Astrocyte (in vitro differentiated cells and primary cell): ENCODE measurements at regions not wholly inside any gene's neighbourhood (a gene's known extent, or its start where the extent isn't known, plus 50 kb on each side); places are given as distances from the start of the nearest gene placed in this dataset.
A peak's percentile ranks its signal among the peaks of the same experiment; 100 is the strongest.
"Not testable (repeated sequence)": the region's sequence is repeated elsewhere in the genome, so short reads cannot be mapped to it uniquely, and the experiment has no call there.

ENCODE experiments used
- DNase-seq: peaks from one replicate; pipeline ENCODE4 v3.0.0-alpha.2; 2010; ENCODE audit warnings: low read depth
- FAIRE-seq: peaks from 2 replicates; lab custom pipeline; 2011; peaks lifted over from hg19 to GRCh38; lab: Jason Lieb, UNC
- H2AFZ ChIP-seq: 2 replicates; pipeline ENCODE4 v1.6.0; 2012; ENCODE audit warnings: low read depth, low read length, inconsistent platforms
- H3K27ac ChIP-seq: 2 replicates; pipeline ENCODE4 v1.5.1; 2011; ENCODE audit warnings: low read depth, low read length, inconsistent platforms
- H3K27me3 ChIP-seq: 2 replicates; pipeline ENCODE4 v1.6.0; 2011; ENCODE audit warnings: low read length, inconsistent platforms; ENCODE audit not compliant: insufficient read depth
- H3K36me3 ChIP-seq: 2 replicates; pipeline ENCODE4 v1.5.1; 2011; ENCODE audit warnings: low read length, inconsistent platforms; ENCODE audit not compliant: insufficient read depth
- H3K4me1 ChIP-seq: 2 replicates; pipeline ENCODE4 v1.5.1; 2011; ENCODE audit warnings: low read length, inconsistent platforms; ENCODE audit not compliant: insufficient read depth
- H3K4me2 ChIP-seq: 2 replicates; pipeline ENCODE4 v1.6.0; 2012; ENCODE audit warnings: low read length, inconsistent platforms
- H3K4me3 ChIP-seq: 2 replicates; pipeline ENCODE4 v1.5.1; 2011; ENCODE audit warnings: low read depth, mild to moderate bottlenecking, low read length, inconsistent platforms; ENCODE audit not compliant: insufficient read depth
- H3K79me2 ChIP-seq: 2 replicates; pipeline ENCODE4 v1.6.0; 2012; ENCODE audit warnings: mild to moderate bottlenecking, low read length, inconsistent platforms; ENCODE audit not compliant: insufficient read depth
- H3K9ac ChIP-seq: 2 replicates; pipeline ENCODE4 v1.6.0; 2012; ENCODE audit warnings: mild to moderate bottlenecking, low read length, inconsistent platforms
- H3K9me3 ChIP-seq: 2 replicates; pipeline ENCODE4 v1.5.1; 2012; ENCODE audit warnings: low read depth, mild to moderate bottlenecking, low read length, inconsistent platforms; ENCODE audit not compliant: insufficient read depth
- H4K20me1 ChIP-seq: 2 replicates; pipeline ENCODE4 v1.6.0; 2012; ENCODE audit warnings: low read length, inconsistent platforms; ENCODE audit not compliant: insufficient read depth
- H3K27ac Mint-ChIP-seq: one replicate; pipeline ENCODE4 v1.8.0; 2021; ENCODE audit warnings: mild to moderate bottlenecking, mixed read lengths; ENCODE audit not compliant: unreplicated experiment
- H3K27me3 Mint-ChIP-seq: one replicate; pipeline ENCODE4 v1.8.0; 2021; ENCODE audit warnings: low read depth, mixed read lengths; ENCODE audit not compliant: unreplicated experiment
- H3K36me3 Mint-ChIP-seq: one replicate; pipeline ENCODE4 v1.8.0; 2021; ENCODE audit warnings: low read depth, mixed read lengths; ENCODE audit not compliant: unreplicated experiment
- H3K4me1 Mint-ChIP-seq: one replicate; pipeline ENCODE4 v1.8.0; 2021; ENCODE audit warnings: low read depth, mixed read lengths; ENCODE audit not compliant: unreplicated experiment
- H3K4me3 Mint-ChIP-seq: one replicate; pipeline ENCODE4 v1.8.0; 2021; ENCODE audit warnings: mild to moderate bottlenecking, moderate library complexity, mixed read lengths; ENCODE audit not compliant: unreplicated experiment
- H3K9me3 Mint-ChIP-seq: one replicate; pipeline ENCODE4 v1.8.0; 2021; ENCODE audit warnings: mild to moderate bottlenecking, mixed read lengths; ENCODE audit not compliant: unreplicated experiment
- CTCF ChIP-seq: IDR thresholded peaks from 2 replicates; pipeline ENCODE4 v1.5.1; 2011; ENCODE audit warnings: low read depth, mild to moderate bottlenecking, inconsistent platforms, low read length, moderate library complexity; ENCODE audit not compliant: insufficient read depth
- EZH2 ChIP-seq: IDR thresholded peaks from 2 replicates; pipeline ENCODE4 v1.6.1; 2012; ENCODE audit warnings: mild to moderate bottlenecking, low read length, inconsistent platforms; ENCODE audit not compliant: insufficient read depth

DNA sequence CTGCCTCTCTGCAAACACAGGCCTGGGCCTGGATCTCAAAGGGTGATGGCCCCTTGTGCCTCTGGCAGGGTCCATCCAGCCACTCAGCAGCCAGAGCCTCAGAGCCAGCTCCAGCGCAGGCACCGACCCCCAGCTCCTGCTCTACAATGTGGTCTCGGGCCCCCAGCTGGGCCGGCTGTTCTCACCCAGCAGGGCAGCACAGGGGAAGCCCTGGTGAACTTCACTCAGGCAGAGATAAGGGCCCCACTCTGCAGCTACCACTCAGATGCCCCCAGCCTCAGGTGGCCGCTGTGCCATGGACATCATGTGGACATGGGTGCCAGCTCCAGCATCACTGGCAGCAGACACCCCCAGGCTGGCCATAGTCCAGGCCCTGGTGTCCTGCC, 173.1 kb downstream of the TBC1D2B start:
- Mint-ChIP-seq H3K9me3 (no peaks in the 10 kb centered on the region), H3K36me3 (peaks cover 4% of the 10 kb centered on the region), H3K27me3 (peaks cover 19% of the 10 kb centered on the region), H3K4me1 (peaks cover 14% of the 10 kb centered on the region), H3K27ac (no peak overlapping the region), H3K4me3 (no peak overlapping the region)
- no peaks in the 10 kb centered on the region for H3K9me3 ChIP-seq
- no peak overlapping the region for H2AFZ ChIP-seq
- no peak for TF ChIP-seq EZH2
- TF ChIP-seq CTCF = no peak
- no peaks in the 10 kb centered on the region for H3K36me3 ChIP-seq
- no peaks in the 10 kb centered on the region for H4K20me1 ChIP-seq
- H3K27me3 ChIP-seq = no peaks in the 10 kb centered on the region
- no peak overlapping the region for H3K9ac ChIP-seq
- peaks cover 3% of the 10 kb centered on the region for H3K4me1 ChIP-seq
- FAIRE-seq (no peak), DNase-seq (no peak)
- no peaks in the 10 kb centered on the region for H3K79me2 ChIP-seq
- no peak overlapping the region for H3K4me2 ChIP-seq
- H3K27ac ChIP-seq = no peak overlapping the region
- no peak overlapping the region for H3K4me3 ChIP-seq

GRCh38 chr15:77903761-77904435, 173.6 kb downstream of the TBC1D2B start:
- not testable (repeated sequence) for H3K27ac ChIP-seq, H3K27ac Mint-ChIP-seq, H3K4me3 ChIP-seq, H2AFZ ChIP-seq, H3K9me3 ChIP-seq, H3K27me3 ChIP-seq, H3K4me1 ChIP-seq, H3K79me2 ChIP-seq, H4K20me1 ChIP-seq, H3K36me3 ChIP-seq, H3K9ac ChIP-seq, H3K36me3 Mint-ChIP-seq, H3K4me2 ChIP-seq, H3K9me3 Mint-ChIP-seq, FAIRE-seq, DNase-seq, H3K4me3 Mint-ChIP-seq
- Mint-ChIP-seq H3K27me3 (peaks cover 19% of the 10 kb centered on the region), H3K4me1 (peaks cover 14% of the 10 kb centered on the region)

DNA sequence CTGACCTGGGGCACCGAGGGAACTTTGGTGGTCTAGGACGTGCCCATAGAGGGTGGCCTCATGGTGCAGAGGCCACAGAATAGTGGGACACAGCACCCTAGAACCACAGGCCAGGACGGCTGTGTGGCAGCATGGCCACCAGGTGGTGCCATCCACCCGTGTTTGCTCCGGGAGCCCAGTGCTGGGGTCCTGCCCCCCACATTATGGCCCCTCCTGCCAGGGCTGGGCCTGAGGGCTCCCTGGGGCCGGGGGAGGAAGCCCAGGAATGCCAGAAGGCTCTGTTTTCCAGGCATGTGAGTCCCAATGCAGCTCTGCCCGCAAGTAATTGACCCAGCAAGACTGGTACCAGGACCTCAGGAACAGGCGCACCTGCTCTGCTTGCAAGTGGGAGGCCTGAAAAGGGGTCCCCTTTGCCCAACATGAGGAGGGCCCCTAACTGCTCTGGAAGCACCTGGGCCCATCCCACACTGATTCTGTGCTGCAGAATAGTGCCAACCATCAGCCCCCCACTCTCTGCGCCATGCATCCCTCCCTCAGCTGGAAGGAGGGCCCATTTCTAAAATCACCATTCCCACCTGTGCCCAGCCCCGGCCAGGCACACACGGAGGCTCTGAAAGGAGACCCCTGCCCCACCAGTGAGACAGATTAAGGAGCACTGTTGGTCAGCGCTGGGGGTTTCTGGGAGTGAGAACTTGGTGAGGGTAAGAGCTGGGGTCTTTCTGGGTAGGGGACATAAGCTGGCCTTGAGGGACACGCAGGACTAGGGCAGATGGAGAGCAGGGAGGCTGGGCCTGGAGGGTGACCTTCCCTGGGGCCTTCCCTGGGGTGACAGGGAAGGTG, 174.4 kb downstream of the TBC1D2B start:
- H3K9ac ChIP-seq, H3K4me2 ChIP-seq, H3K4me3 ChIP-seq, H3K36me3 Mint-ChIP-seq, H3K79me2 ChIP-seq, H3K9me3 ChIP-seq, H3K9me3 Mint-ChIP-seq, H2AFZ ChIP-seq, H3K27me3 ChIP-seq, DNase-seq, H3K4me3 Mint-ChIP-seq, FAIRE-seq, H3K4me1 Mint-ChIP-seq, H3K27ac ChIP-seq, H3K4me1 ChIP-seq, H4K20me1 ChIP-seq, H3K27ac Mint-ChIP-seq, H3K36me3 ChIP-seq: not testable (repeated sequence)
- peaks cover 22% of the 10 kb centered on the region for H3K27me3 Mint-ChIP-seq
- peak; percentile 42 for TF ChIP-seq CTCF
